ENCODE measurements at regions not wholly inside any gene's neighbourhood (a gene's known extent, or its start where the extent isn't known, plus 50 kb on each side); places are given as distances from the start of the nearest gene placed in this dataset.

- no peak for DNase-seq
These were observed 442.3 kb downstream of the GRB14 start for GRCh38 chr2:164178835-164179465.

GRCh38 chr2:164164602-164165001 lies 428.8 kb upstream of the FIGN start:
- DNase-seq = no peak

- no peak for DNase-seq
These were observed 419.8 kb upstream of the FIGN start for GRCh38 chr2:164155558-164155957.

- DNase-seq = no peak
These were observed 415.7 kb upstream of the FIGN start for GRCh38 chr2:164151522-164151921.

GRCh38 chr2:164150604-164151003 lies 414.8 kb upstream of the FIGN start:
- no peak for DNase-seq

GRCh38 chr2:164146441-164146840 lies 410.6 kb upstream of the FIGN start:
- no peak for DNase-seq

- DNase-seq = no peak
These were observed 409.5 kb upstream of the FIGN start for GRCh38 chr2:164145093-164145987.

- no peak for DNase-seq
These were observed 407.5 kb upstream of the FIGN start for GRCh38 chr2:164143183-164143930.

GRCh38 chr2:164142755-164143154 lies 406.9 kb upstream of the FIGN start:
- no peak for DNase-seq

- no peak for DNase-seq
These were observed 405.5 kb upstream of the FIGN start for GRCh38 chr2:164141271-164141670.

GRCh38 chr2:164138750-164139149 lies 402.9 kb upstream of the FIGN start:
- no peak for DNase-seq

- DNase-seq = no peak
These were observed 398.5 kb upstream of the FIGN start for GRCh38 chr2:164134336-164134735.

GRCh38 chr2:164127971-164128527 lies 392.2 kb upstream of the FIGN start:
- peak; percentile 5 for DNase-seq

GRCh38 chr2:164126960-164127660 lies 391.3 kb upstream of the FIGN start:
- peak; percentile 16 for DNase-seq

- DNase-seq = no peak
These were observed 380.0 kb upstream of the FIGN start for GRCh38 chr2:164115806-164116205.

GRCh38 chr2:164114937-164115336 lies 379.1 kb upstream of the FIGN start:
- no peak for DNase-seq

GRCh38 chr2:164112105-164112504 lies 376.3 kb upstream of the FIGN start:
- no peak for DNase-seq

- no peak for DNase-seq
These were observed 374.7 kb upstream of the FIGN start for GRCh38 chr2:164110515-164110914.

- no peak for DNase-seq
These were observed 373.2 kb upstream of the FIGN start for GRCh38 chr2:164109006-164109405.

- no peak for DNase-seq
These were observed 367.5 kb upstream of the FIGN start for GRCh38 chr2:164103271-164103670.

- DNase-seq = no peak
These were observed 366.6 kb upstream of the FIGN start for GRCh38 chr2:164102366-164102765.

GRCh38 chr2:164091673-164092072 lies 355.9 kb upstream of the FIGN start:
- DNase-seq = no peak

Measured in renal pelvis (tissue), 1 donor.